ENCODE measurements at regions not wholly inside any gene's neighbourhood (a gene's known extent, or its start where the extent isn't known, plus 50 kb on each side); places are given as distances from the start of the nearest gene placed in this dataset.

GRCh38 chr10:33566426-33566825, 232.0 kb upstream of the NRP1 start:
- no peaks in the 10 kb centered on the region for H3K27me3 ChIP-seq (ENCODE audit: insufficient read depth, low read length)
- H3K23me2 ChIP-seq (ENCODE audit: insufficient read length, low read depth, low read length, poor library complexity, severe bottlenecking) = no peaks in the 10 kb centered on the region
- Mint-ChIP-seq H3K27ac (peak overlapping the region in 1 of 3 experiments; percentile 83; a peak in 2 of 7 replicates), H3K27me3 (ENCODE audit: low read depth) (peaks cover 2% of the 10 kb centered on the region; the same call in 1 of the 2 replicates), H3K9me3 (no peaks in the 10 kb centered on the region; a peak in 1 of 5 replicates), H3K4me1 (peaks cover 19 to 20% of the 10 kb centered on the region in 2 experiments), H3K4me3 (no peak overlapping the region), H3K36me3 (ENCODE audit: insufficient read depth in 1 of 3, low read depth in 3 of 3) (no peaks in the 10 kb centered on the region; a peak in 1 of 7 replicates)
- H3K4ac ChIP-seq (ENCODE audit: low read depth, low read length) = no peak overlapping the region
- H3K9ac ChIP-seq (ENCODE audit: extremely low read depth, insufficient read length, low read length) = no peak overlapping the region
- no peaks in the 10 kb centered on the region for H3K9me3 ChIP-seq (ENCODE audit: control insufficient read depth, low read depth, low read length)
- no peak overlapping the region for H4K5ac ChIP-seq (ENCODE audit: insufficient read length, low read depth, low read length)
- H2BK12ac ChIP-seq (ENCODE audit: insufficient read length, low read depth, low read length) = no peak overlapping the region
- TF ChIP-seq CTCF (conservative IDR thresholded peaks at IDR 0.05) = no peak
- no peak overlapping the region for H2AFZ ChIP-seq (ENCODE audit: low read length)
- H4K8ac ChIP-seq (replicated peaks; ENCODE audit: insufficient read length, low read depth, low read length) = no peak overlapping the region
- H3K14ac ChIP-seq (ENCODE audit: insufficient read depth, low read length) = no peak overlapping the region
- no peaks in the 10 kb centered on the region for H3K79me2 ChIP-seq (ENCODE audit: insufficient read depth, low read length)
- H3K4me1 ChIP-seq (ENCODE audit: insufficient read depth, low read length) = no peaks in the 10 kb centered on the region; the same call in 1 of the 2 replicates
- H3T11ph ChIP-seq (ENCODE audit: low read length) = no peak overlapping the region
- WGBS (ENCODE audit: extremely low coverage, insufficient read length, low lambda C conversion rate) = no CpG with 5 or more reads among the region's 3 CpGs
- H3K23ac ChIP-seq (ENCODE audit: insufficient read length, low read depth, low read length) = no peak overlapping the region
- peak; percentile 35 for DNase-seq
- H3K18ac ChIP-seq (ENCODE audit: insufficient read length, low read depth, low read length) = no peak overlapping the region
- H3K56ac ChIP-seq (ENCODE audit: insufficient read length, low read depth, low read length) = no peak overlapping the region
- H2BK15ac ChIP-seq (ENCODE audit: low read depth, low read length) = no peak overlapping the region
- H2BK5ac ChIP-seq (ENCODE audit: insufficient read length, low read length) = no peak overlapping the region
- no peak overlapping the region for H2BK120ac ChIP-seq (ENCODE audit: low read depth, low read length, poor library complexity, severe bottlenecking)
- no peak overlapping the region for H3K27ac ChIP-seq (ENCODE audit: insufficient read length, low read depth, low read length)
- H4K91ac ChIP-seq (ENCODE audit: insufficient read length, low read depth, low read length) = no peak overlapping the region
- no peak overlapping the region for H2BK20ac ChIP-seq (ENCODE audit: low read depth, low read length, poor library complexity, severe bottlenecking)
- H3K79me1 ChIP-seq (ENCODE audit: insufficient read depth, low read depth, low read length, poor library complexity, severe bottlenecking) = no peaks in the 10 kb centered on the region
- H2AK5ac ChIP-seq (ENCODE audit: insufficient read length, low read length) = no peak overlapping the region
- no peak overlapping the region for H3K4me2 ChIP-seq (ENCODE audit: insufficient read depth, insufficient read length, low read length)
- no peaks in the 10 kb centered on the region for H4K20me1 ChIP-seq (ENCODE audit: control insufficient read depth, insufficient read depth, insufficient read length)

Measured in H9 (cell line).